OCI-LY7 (cell line): ENCODE measurements at regions not wholly inside any gene's neighbourhood (a gene's known extent, or its start where the extent isn't known, plus 50 kb on each side); places are given as distances from the start of the nearest gene placed in this dataset.

Experiments used
- BruUV-seq: library from RNA; stranded (reverse); fragments of 400-500 nt; replicated peaks from 2 replicates; lab custom pipeline; 2021; lab: Mats Ljungman, UMichigan
- CTCF ChIA-PET: fragments of 300-600 bp; sonication (Branson Sonifier 250); formaldehyde crosslinking; loops from one replicate; lab custom pipeline; 2022; ENCODE audit warnings: antibody characterized with exemption; ENCODE audit not compliant: unreplicated experiment; lab: Charles Lee
- POLR2A ChIA-PET: fragments of 300-600 bp; sonication (Branson Sonifier 250); formaldehyde crosslinking; loops from one replicate; lab custom pipeline; 2022; ENCODE audit warnings: antibody characterized with exemption; lab: Charles Lee
- DNase-seq: peaks from one replicate; pipeline ENCODE4 v3.0.0-alpha.2; 2015; ENCODE audit warnings: low spot score
- H2AFZ ChIP-seq: fragments of 200-600 bp; sonication (generic), shearing (Covaris generic); 2 replicates; pipeline ENCODE4 v1.6.1; 2014; ENCODE audit warnings: mild to moderate bottlenecking, antibody characterized with exemption, low read length, moderate library complexity
- H3K27ac ChIP-seq: fragments of 200-600 bp; sonication (generic); 2 replicates; pipeline ENCODE4 v1.5.1; 2014; ENCODE audit warnings: mixed run types, low read depth, mild to moderate bottlenecking, moderate library complexity, low read length, inconsistent platforms; ENCODE audit not compliant: poor library complexity, severe bottlenecking
- H3K36me3 ChIP-seq: fragments of 200-600 bp; sonication (generic); 2 replicates; pipeline ENCODE4 v1.6.1; 2014; ENCODE audit warnings: mild to moderate bottlenecking, antibody characterized with exemption, low read length, moderate library complexity, mixed read lengths; ENCODE audit not compliant: insufficient read depth
- H3K4me1 ChIP-seq: fragments of 200-600 bp; sonication (generic); 2 replicates; pipeline ENCODE4 v1.5.1; 2014; ENCODE audit warnings: mild to moderate bottlenecking, low read length; ENCODE audit not compliant: insufficient read depth, poor library complexity, severe bottlenecking
- H3K4me2 ChIP-seq: fragments of 200-600 bp; sonication (generic); 2 replicates; pipeline ENCODE4 v1.6.1; 2014; ENCODE audit warnings: mild to moderate bottlenecking, low read length
- H3K4me3 ChIP-seq: fragments of 200-600 bp; sonication (generic); 2 replicates; pipeline ENCODE4 v1.5.1; 2014; ENCODE audit warnings: mild to moderate bottlenecking, low read depth, low read length; ENCODE audit not compliant: poor library complexity, severe bottlenecking
- H3K79me2 ChIP-seq: fragments of 200-600 bp; sonication (generic); 2 replicates; pipeline ENCODE4 v1.6.1; 2016; ENCODE audit warnings: low read depth, mild to moderate bottlenecking, low read length, moderate library complexity, mixed read lengths; ENCODE audit not compliant: insufficient read depth
- H3K9me2 ChIP-seq: fragments of 200-600 bp; sonication (generic); 2 replicates; pipeline ENCODE4 v1.6.1; 2016; ENCODE audit warnings: mild to moderate bottlenecking, low read length, mixed read lengths; ENCODE audit not compliant: insufficient read depth
- H3K9me3 ChIP-seq: fragments of 200-600 bp; sonication (generic); 2 replicates; pipeline ENCODE4 v1.6.1; 2014; ENCODE audit warnings: mild to moderate bottlenecking, mixed run types, low read length, mixed read lengths
- H4K20me1 ChIP-seq: fragments of 200-600 bp; sonication (generic); 2 replicates; pipeline ENCODE4 v1.6.1; 2014; ENCODE audit warnings: mild to moderate bottlenecking, antibody characterized with exemption, low read length, moderate library complexity, mixed read lengths; ENCODE audit not compliant: insufficient read depth
- CTCF ChIP-seq: fragments of 200-600 bp; sonication (generic); conservative IDR thresholded peaks from 2 replicates; pipeline ENCODE4 v1.5.1; 2014; ENCODE audit warnings: mild to moderate bottlenecking, antibody characterized with exemption, low read length, moderate library complexity, mixed read lengths
- EZH2phosphoT487 ChIP-seq: fragments of 200-600 bp; sonication (generic); IDR thresholded peaks from 2 replicates; pipeline ENCODE4 v1.6.1; 2018; ENCODE audit warnings: low read depth, borderline replicate concordance, mild to moderate bottlenecking, mixed run types, antibody characterized with exemption, low read length, moderate library complexity, mixed read lengths
- intact Hi-C: fragments of 100-400 bp; cut with micrococcal nuclease; formaldehyde crosslinking; loops from one replicate; pipeline ENCODE4 v1.10.0; 2022; ENCODE audit not compliant: unreplicated experiment

DNA sequence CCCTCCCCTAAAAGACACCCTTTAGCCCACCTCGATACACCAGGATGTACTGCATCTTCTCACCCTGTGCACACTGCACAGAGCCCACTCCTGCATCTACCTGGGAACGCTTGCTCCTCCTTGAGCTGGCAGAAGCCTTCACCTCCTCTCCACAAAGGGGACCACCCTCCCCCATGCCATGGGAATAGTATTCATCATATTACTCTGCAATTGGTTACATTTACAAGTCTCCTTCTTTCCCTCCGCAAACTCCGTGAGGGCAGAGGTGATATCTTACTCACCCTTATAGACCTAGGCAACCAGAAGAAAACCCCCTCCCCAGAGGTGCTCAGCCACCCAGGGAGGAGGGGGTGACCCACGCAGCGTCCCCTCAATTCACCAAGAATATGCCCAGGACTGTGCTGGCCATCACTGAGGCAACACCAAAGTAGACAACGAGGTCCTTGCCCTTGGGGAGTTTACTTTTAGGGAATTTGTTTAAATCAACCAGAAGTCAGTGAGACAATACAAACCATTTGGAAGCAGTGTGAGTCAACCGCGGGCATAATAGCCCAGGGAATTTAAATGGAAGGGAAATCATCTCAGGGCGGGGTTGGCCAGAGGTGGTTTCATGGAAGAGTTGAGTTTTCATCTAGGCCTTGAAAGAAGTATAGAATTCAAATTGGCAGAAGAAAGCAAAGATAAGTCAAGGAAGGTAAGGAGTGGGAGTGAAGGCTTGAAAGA, 214.5 kb downstream of the BARX2 start:
- intact Hi-C loops, result loop anchor here (10.0 kb wide), 1 partner anchor 225 kb away; no protein-coding TSS in a partner anchor
- Histone ChIP-seq H3K9me3 (no peaks in the 10 kb centered on the region), H4K20me1 (no peaks in the 10 kb centered on the region), H2AFZ (no peak overlapping the region), H3K79me2 (no peaks in the 10 kb centered on the region), H3K4me1 (no peaks in the 10 kb centered on the region), H3K9me2 (no peaks in the 10 kb centered on the region), H3K4me2 (no peak overlapping the region), H3K36me3 (no peaks in the 10 kb centered on the region), H3K27ac (no peak overlapping the region), H3K4me3 (no peak overlapping the region)
- no TSS peak for BruUV-seq
- no peak for DNase-seq
- CTCF ChIA-PET, result no interaction called here
- TF ChIP-seq CTCF, result no peak
- no peak for TF ChIP-seq EZH2phosphoT487
- POLR2A ChIA-PET, result no interaction called here

GRCh38 chr11:129590753-129591475, 215.3 kb downstream of the BARX2 start:
- POLR2A ChIA-PET, result no interaction called here
- no peak overlapping the region for H3K4me2 ChIP-seq
- no peaks in the 10 kb centered on the region for H4K20me1 ChIP-seq
- H3K36me3 ChIP-seq, result no peaks in the 10 kb centered on the region
- no peak for DNase-seq
- CTCF ChIA-PET, result no interaction called here
- H2AFZ ChIP-seq, result no peak overlapping the region
- H3K79me2 ChIP-seq, result no peaks in the 10 kb centered on the region
- no peak overlapping the region for H3K27ac ChIP-seq
- no peaks in the 10 kb centered on the region for H3K4me1 ChIP-seq
- BruUV-seq, result no TSS peak
- no peak overlapping the region for H3K4me3 ChIP-seq
- no peaks in the 10 kb centered on the region for H3K9me3 ChIP-seq
- H3K9me2 ChIP-seq, result no peaks in the 10 kb centered on the region
- TF ChIP-seq CTCF (no peak), EZH2phosphoT487 (no peak)
- intact Hi-C loops, result loop anchor here (10.0 kb wide), 1 partner anchor 226 kb away; no protein-coding TSS in a partner anchor

DNA sequence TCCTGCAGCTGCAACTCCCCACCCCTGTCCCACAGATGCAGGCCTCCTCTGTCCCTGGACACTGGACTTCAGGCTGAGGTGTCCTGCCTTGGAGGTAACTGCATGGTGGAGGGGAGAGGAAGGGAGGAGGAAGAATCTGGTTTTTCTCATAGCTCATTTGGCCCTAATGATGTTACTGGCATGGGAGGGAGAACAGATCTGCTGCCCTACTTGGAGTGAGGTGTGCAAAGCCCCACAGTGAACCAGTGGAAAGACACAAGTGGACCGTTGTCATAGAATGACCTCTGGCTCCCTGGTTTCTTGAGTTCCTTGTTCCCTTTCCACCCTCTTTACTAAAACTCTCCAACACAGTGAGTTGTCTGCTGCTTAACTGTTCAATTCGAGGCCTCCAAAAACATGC, 215.9 kb downstream of the BARX2 start:
- no peak for TF ChIP-seq EZH2phosphoT487
- TF ChIP-seq CTCF, result no peak
- Histone ChIP-seq H3K36me3 (no peaks in the 10 kb centered on the region), H3K9me2 (no peaks in the 10 kb centered on the region), H3K4me3 (no peak overlapping the region), H3K27ac (no peak overlapping the region), H3K79me2 (no peaks in the 10 kb centered on the region), H2AFZ (no peak overlapping the region), H3K4me2 (no peak overlapping the region), H4K20me1 (no peaks in the 10 kb centered on the region), H3K9me3 (no peaks in the 10 kb centered on the region), H3K4me1 (no peaks in the 10 kb centered on the region)
- DNase-seq, result no peak
- ChIA-PET CTCF (no interaction called here), POLR2A (no interaction called here)
- BruUV-seq, result no TSS peak
- intact Hi-C loops, result loop anchor here (10.0 kb wide), 1 partner anchor 227 kb away; no protein-coding TSS in a partner anchor
